ENCODE measurements at regions not wholly inside any gene's neighbourhood (a gene's known extent, or its start where the extent isn't known, plus 50 kb on each side); places are given as distances from the start of the nearest gene placed in this dataset.

DNA sequence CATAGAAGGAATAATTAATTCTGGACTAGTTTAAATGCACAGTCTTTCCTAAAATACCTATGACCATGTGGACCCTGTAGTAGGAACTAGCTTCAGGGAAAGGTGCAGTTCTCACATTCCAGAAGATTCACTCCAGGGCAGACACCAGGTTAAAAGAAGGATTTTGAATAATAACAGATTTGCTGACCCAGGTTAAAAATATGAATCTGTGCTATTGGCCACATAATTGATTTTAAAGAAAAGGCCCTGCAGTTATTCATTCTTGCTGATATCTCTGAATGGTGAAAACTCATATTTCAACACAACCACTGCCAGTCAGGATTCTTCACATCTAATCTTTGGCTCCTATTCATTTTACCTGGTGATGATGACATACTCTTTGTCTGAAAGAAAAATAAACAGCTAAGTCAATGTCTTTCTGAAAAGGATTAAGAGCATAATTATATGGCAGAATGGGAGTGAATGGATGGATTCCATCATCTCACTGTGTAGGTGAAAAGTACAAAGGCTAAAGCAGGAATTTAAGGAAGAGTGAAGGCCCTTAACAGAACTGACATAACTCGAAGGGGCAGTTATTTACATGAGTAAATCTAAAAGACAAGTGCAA is 432.8 kb downstream of the PDGFC start:
- TF ChIP-seq, protein P1, sequence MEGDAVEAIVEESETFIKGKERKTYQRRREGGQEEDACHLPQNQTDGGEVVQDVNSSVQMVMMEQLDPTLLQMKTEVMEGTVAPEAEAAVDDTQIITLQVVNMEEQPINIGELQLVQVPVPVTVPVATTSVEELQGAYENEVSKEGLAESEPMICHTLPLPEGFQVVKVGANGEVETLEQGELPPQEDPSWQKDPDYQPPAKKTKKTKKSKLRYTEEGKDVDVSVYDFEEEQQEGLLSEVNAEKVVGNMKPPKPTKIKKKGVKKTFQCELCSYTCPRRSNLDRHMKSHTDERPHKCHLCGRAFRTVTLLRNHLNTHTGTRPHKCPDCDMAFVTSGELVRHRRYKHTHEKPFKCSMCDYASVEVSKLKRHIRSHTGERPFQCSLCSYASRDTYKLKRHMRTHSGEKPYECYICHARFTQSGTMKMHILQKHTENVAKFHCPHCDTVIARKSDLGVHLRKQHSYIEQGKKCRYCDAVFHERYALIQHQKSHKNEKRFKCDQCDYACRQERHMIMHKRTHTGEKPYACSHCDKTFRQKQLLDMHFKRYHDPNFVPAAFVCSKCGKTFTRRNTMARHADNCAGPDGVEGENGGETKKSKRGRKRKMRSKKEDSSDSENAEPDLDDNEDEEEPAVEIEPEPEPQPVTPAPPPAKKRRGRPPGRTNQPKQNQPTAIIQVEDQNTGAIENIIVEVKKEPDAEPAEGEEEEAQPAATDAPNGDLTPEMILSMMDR (IDR thresholded peaks at IDR 0.05): no peak
- TF ChIP-seq POLR2A (IDR thresholded peaks at IDR 0.05) (no peak), EP300 (IDR thresholded peaks at IDR 0.05) (no peak), POLR2AphosphoS5 (IDR thresholded peaks at IDR 0.05) (no peak)

Measured in sigmoid colon (tissue), 4 donors.